H9 (cell line): ENCODE measurements at regions not wholly inside any gene's neighbourhood (a gene's known extent, or its start where the extent isn't known, plus 50 kb on each side); places are given as distances from the start of the nearest gene placed in this dataset.

Source experiments
- DNase-seq: peaks from one replicate; pipeline ENCODE4 v3.0.0-alpha.2; 2017
- H2AFZ ChIP-seq: one replicate; pipeline ENCODE4 v1.6.1; 2013; ENCODE audit warnings: mild to moderate bottlenecking, low read length, control low read depth, moderate library complexity
- H2AK5ac ChIP-seq: 2 replicates; pipeline ENCODE4 v1.6.1; 2013; ENCODE audit warnings: low read length, control low read depth, mixed read lengths; ENCODE audit not compliant: insufficient read length
- H2BK120ac ChIP-seq: one replicate; pipeline ENCODE4 v1.6.1; 2013; ENCODE audit warnings: low read depth, mild to moderate bottlenecking, low read length, control low read depth, inconsistent platforms; ENCODE audit not compliant: poor library complexity, severe bottlenecking
- H2BK12ac ChIP-seq: 2 replicates; pipeline ENCODE4 v1.6.1; 2013; ENCODE audit warnings: low read length, control low read depth, mixed read lengths, low read depth; ENCODE audit not compliant: insufficient read length
- H2BK15ac ChIP-seq: 2 replicates; pipeline ENCODE4 v1.6.1; 2013; ENCODE audit warnings: low read depth, low read length, control low read depth
- H2BK20ac ChIP-seq: one replicate; pipeline ENCODE4 v1.6.1; 2013; ENCODE audit warnings: low read depth, mild to moderate bottlenecking, low read length, control low read depth, inconsistent platforms; ENCODE audit not compliant: poor library complexity, severe bottlenecking
- H2BK5ac ChIP-seq: 2 replicates; pipeline ENCODE4 v1.6.1; 2013; ENCODE audit warnings: low read length, control low read depth, mixed read lengths; ENCODE audit not compliant: insufficient read length
- H3K14ac ChIP-seq: 2 replicates; pipeline ENCODE4 v1.6.1; 2013; ENCODE audit warnings: low read length, control low read depth; ENCODE audit not compliant: insufficient read depth
- H3K18ac ChIP-seq: 2 replicates; pipeline ENCODE4 v1.6.1; 2013; ENCODE audit warnings: low read depth, mild to moderate bottlenecking, mixed read lengths, low read length, control low read depth; ENCODE audit not compliant: insufficient read length
- H3K23ac ChIP-seq: 2 replicates; pipeline ENCODE4 v1.6.1; 2013; ENCODE audit warnings: low read length, control low read depth, mixed read lengths, low read depth; ENCODE audit not compliant: insufficient read length
- H3K23me2 ChIP-seq: 2 replicates; pipeline ENCODE4 v1.6.1; 2013; ENCODE audit warnings: low read depth, mild to moderate bottlenecking, mixed read lengths, low read length, control low read depth; ENCODE audit not compliant: insufficient read length, poor library complexity, severe bottlenecking
- H3K27ac ChIP-seq: 2 replicates; pipeline ENCODE4 v1.5.1; 2013; ENCODE audit warnings: low read length, control low read depth, mixed read lengths, low read depth; ENCODE audit not compliant: insufficient read length
- H3K27me3 ChIP-seq: 2 replicates; pipeline ENCODE4 v1.6.1; 2013; ENCODE audit warnings: low read length, control low read depth, inconsistent platforms; ENCODE audit not compliant: insufficient read depth
- H3K4ac ChIP-seq: 2 replicates; pipeline ENCODE4 v1.6.1; 2013; ENCODE audit warnings: low read depth, mild to moderate bottlenecking, control low read depth, inconsistent platforms, low read length, moderate library complexity
- H3K4me1 ChIP-seq: 2 replicates; pipeline ENCODE4 v1.6.1; 2013; ENCODE audit warnings: low read length, control low read depth, inconsistent platforms; ENCODE audit not compliant: insufficient read depth
- H3K4me2 ChIP-seq: 2 replicates; pipeline ENCODE4 v1.6.1; 2013; ENCODE audit warnings: low read length, control low read depth, mixed read lengths; ENCODE audit not compliant: insufficient read length, insufficient read depth
- H3K56ac ChIP-seq: 2 replicates; pipeline ENCODE4 v1.6.1; 2013; ENCODE audit warnings: low read depth, mild to moderate bottlenecking, mixed read lengths, low read length, control low read depth; ENCODE audit not compliant: insufficient read length
- H3K79me1 ChIP-seq: 2 replicates; pipeline ENCODE4 v1.6.1; 2013; ENCODE audit warnings: low read depth, mild to moderate bottlenecking, moderate library complexity, low read length, control low read depth, inconsistent platforms; ENCODE audit not compliant: insufficient read depth, poor library complexity, severe bottlenecking
- H3K79me2 ChIP-seq: 2 replicates; pipeline ENCODE4 v1.6.1; 2013; ENCODE audit warnings: low read length, control low read depth, inconsistent platforms; ENCODE audit not compliant: insufficient read depth
- H3K9ac ChIP-seq: 2 replicates; pipeline ENCODE4 v1.6.1; 2013; ENCODE audit warnings: low read length, control low read depth, mixed read lengths; ENCODE audit not compliant: insufficient read length; ENCODE audit errors: extremely low read depth
- H3K9me3 ChIP-seq: one replicate; pipeline ENCODE4 v1.6.1; 2013; ENCODE audit warnings: low read depth, low read length, inconsistent platforms; ENCODE audit not compliant: control insufficient read depth
- H3T11ph ChIP-seq: one replicate; pipeline ENCODE4 v1.6.1; 2013; ENCODE audit warnings: mild to moderate bottlenecking, low read length, control low read depth, inconsistent platforms
- H4K20me1 ChIP-seq: one replicate; pipeline ENCODE4 v1.6.1; 2013; ENCODE audit not compliant: control insufficient read depth, insufficient read length, insufficient read depth
- H4K5ac ChIP-seq: 2 replicates; pipeline ENCODE4 v1.6.1; 2013; ENCODE audit warnings: low read depth, mild to moderate bottlenecking, mixed read lengths, low read length, control low read depth; ENCODE audit not compliant: insufficient read length
- H4K8ac ChIP-seq: replicated peaks from 2 replicates; pipeline ENCODE4 v1.6.1; 2013; ENCODE audit warnings: low read length, control low read depth, mixed read lengths, low read depth; ENCODE audit not compliant: insufficient read length
- H4K91ac ChIP-seq: 2 replicates; pipeline ENCODE4 v1.6.1; 2013; ENCODE audit warnings: low read depth, mild to moderate bottlenecking, moderate library complexity, mixed read lengths, low read length, control low read depth; ENCODE audit not compliant: insufficient read length
- H3K27ac Mint-ChIP-seq, 3 experiments: 2 replicates in 2 of 3; 3 replicates in 1 of 3; pipeline ENCODE4 v1.8.0; 2020 to 2021; ENCODE audit warnings: mixed read lengths in 3 of 3, mild to moderate bottlenecking in 1 of 3, moderate library complexity in 1 of 3
- H3K27me3 Mint-ChIP-seq: 2 replicates; pipeline ENCODE4 v1.8.0; 2021; ENCODE audit warnings: low read depth, mild to moderate bottlenecking, moderate library complexity, mixed read lengths
- H3K36me3 Mint-ChIP-seq, 3 experiments: 2 replicates in 2 of 3; 3 replicates in 1 of 3; pipeline ENCODE4 v1.8.0; 2020 to 2021; ENCODE audit warnings: low read depth in 3 of 3, mixed read lengths in 3 of 3; ENCODE audit not compliant: insufficient read depth in 1 of 3
- H3K4me1 Mint-ChIP-seq, 2 experiments: 2 replicates each; pipeline ENCODE4 v1.8.0; 2020; ENCODE audit warnings: mixed read lengths in 2 of 2
- H3K4me3 Mint-ChIP-seq, 2 experiments: 2 replicates in 1 of 2; 3 replicates in 1 of 2; pipeline ENCODE4 v1.8.0; 2020 to 2021; ENCODE audit warnings: mild to moderate bottlenecking in 2 of 2, mixed read lengths in 2 of 2, moderate library complexity in 1 of 2
- H3K9me3 Mint-ChIP-seq, 2 experiments: 2 replicates in 1 of 2; 3 replicates in 1 of 2; pipeline ENCODE4 v1.8.0; 2020; ENCODE audit warnings: mild to moderate bottlenecking in 2 of 2, mixed read lengths in 2 of 2, moderate library complexity in 1 of 2
- CTCF ChIP-seq: fragments of 200-600 bp; sonication (generic); conservative IDR thresholded peaks from 3 replicates; pipeline ENCODE4 v1.8.0; 2021; ENCODE audit warnings: antibody characterized with exemption, mild to moderate bottlenecking
- WGBS: extraction: QIAGEN DNeasy Blood & Tissue Kit; methylation state at CpG from one replicate; pipeline ENCODE4 v1.1.7; 2013; ENCODE audit warnings: missing lambda C conversion rate, low lambda C conversion rate, mixed read lengths; ENCODE audit not compliant: insufficient read length; ENCODE audit errors: extremely low coverage; 5-methylcytosine and 5-hydroxymethylcytosine counted together

DNA sequence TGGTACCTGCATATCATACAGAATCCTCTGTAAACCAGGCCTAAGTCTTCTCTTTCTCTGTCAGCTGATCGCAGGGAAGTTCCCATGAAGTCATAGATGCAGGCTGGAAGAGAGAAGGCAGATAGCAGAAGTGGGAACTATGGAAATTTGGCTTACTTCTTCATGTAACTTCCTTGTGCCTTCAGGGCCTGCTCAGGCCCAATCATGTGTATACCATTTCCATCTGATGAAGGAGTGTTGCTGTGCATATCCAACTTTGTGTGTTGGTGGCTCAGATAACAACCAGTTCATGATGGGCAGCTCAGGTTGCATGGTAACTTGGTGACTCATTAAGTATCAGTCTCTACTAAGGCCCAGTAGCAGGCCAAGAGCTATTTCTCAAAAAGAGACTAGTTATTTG, 53.1 kb upstream of the CEP295 start:
- peaks cover 20 to 21% of the 10 kb centered on the region in 2 experiments for H3K4me1 Mint-ChIP-seq
- H4K8ac ChIP-seq: no peak overlapping the region
- no peaks in the 10 kb centered on the region for H3K9me3 ChIP-seq
- no peak overlapping the region for H3K27ac ChIP-seq
- no peak overlapping the region for H2AFZ ChIP-seq
- H4K20me1 ChIP-seq: no peaks in the 10 kb centered on the region
- no peaks in the 10 kb centered on the region; a peak in 1 of 5 replicates for H3K9me3 Mint-ChIP-seq
- no peak overlapping the region for H3K14ac ChIP-seq
- no peak overlapping the region for H2BK12ac ChIP-seq
- no peaks in the 10 kb centered on the region for H3K27me3 Mint-ChIP-seq
- no peak overlapping the region for H3K56ac ChIP-seq
- no CpG with 5 or more reads among the region's 1 CpG for WGBS
- H3T11ph ChIP-seq: no peak overlapping the region
- no peak overlapping the region for H3K4me2 ChIP-seq
- no peak overlapping the region for H4K5ac ChIP-seq
- H3K27me3 ChIP-seq: no peaks in the 10 kb centered on the region
- no peaks in the 10 kb centered on the region for H3K79me2 ChIP-seq
- no peak for DNase-seq
- peaks cover 6% of the 10 kb centered on the region; the same call in 1 of the 2 replicates for H3K4me1 ChIP-seq
- no peak for TF ChIP-seq CTCF
- H3K23me2 ChIP-seq: no peaks in the 10 kb centered on the region
- H2BK5ac ChIP-seq: no peak overlapping the region
- no peaks in the 10 kb centered on the region for H3K36me3 Mint-ChIP-seq
- H2BK120ac ChIP-seq: no peak overlapping the region
- no peak overlapping the region for H4K91ac ChIP-seq
- H3K18ac ChIP-seq: no peak overlapping the region
- no peak overlapping the region for H3K4ac ChIP-seq
- no peak overlapping the region for H3K27ac Mint-ChIP-seq
- H2AK5ac ChIP-seq: no peak overlapping the region
- H3K79me1 ChIP-seq: no peaks in the 10 kb centered on the region
- no peak overlapping the region for H3K9ac ChIP-seq
- no peak overlapping the region for H3K4me3 Mint-ChIP-seq
- no peak overlapping the region for H2BK20ac ChIP-seq
- no peak overlapping the region for H3K23ac ChIP-seq
- H2BK15ac ChIP-seq: no peak overlapping the region
